Esophagus squamous epithelium (tissue), 5 donors: ENCODE measurements at regions not wholly inside any gene's neighbourhood (a gene's known extent, or its start where the extent isn't known, plus 50 kb on each side); places are given as distances from the start of the nearest gene placed in this dataset.

Experiments used
- DNase-seq: peaks from one replicate; lab custom pipeline; 2025; lab: John Stamatoyannopoulos, UW
- H3K27ac ChIP-seq, 4 donors: fragments of 200-600 bp; sonication (generic); one replicate each; pipeline ENCODE4 v1.5.1; 2016 to 2019; ENCODE audit warnings: mild to moderate bottlenecking in 1 of 4
- H3K27me3 ChIP-seq, 4 donors: fragments of 200-600 bp; sonication (generic); 1 replicate in 3 of 4; 2 replicates in 1 of 4; pipeline versions ENCODE4 v1.5.1 to v1.6.0; 2017 to 2021; ENCODE audit warnings: antibody characterized with exemption in 1 of 4
- H3K36me3 ChIP-seq, 3 donors: fragments of 200-600 bp; sonication (generic); one replicate each; pipeline ENCODE4 v1.5.1; 2016 to 2019
- H3K4me1 ChIP-seq, 3 donors: fragments of 200-600 bp; sonication (generic); one replicate each; pipeline ENCODE4 v1.5.1; 2017 to 2019
- H3K4me3 ChIP-seq, 4 donors: fragments of 200-600 bp; sonication (generic); 1 replicate in 3 of 4; 2 replicates in 1 of 4; pipeline ENCODE4 v1.5.1; 2016 to 2019; ENCODE audit warnings: mild to moderate bottlenecking in 2 of 4, moderate library complexity in 1 of 4
- H3K9me3 ChIP-seq, 3 donors: fragments of 200-600 bp; sonication (generic); one replicate each; pipeline ENCODE4 v1.5.1; 2016 to 2019
- POLR2A ChIP-seq, 4 donors: fragments of 450-650 bp; IDR thresholded peaks; one replicate each; pipeline ENCODE4 v1.6.1; 2017; ENCODE audit warnings: antibody characterized with exemption in 4 of 4, mild to moderate bottlenecking in 4 of 4, moderate library complexity in 3 of 4
- WGBS, 2 donors: methylation state at CpG; one replicate each; pipeline ENCODE4 v1.1.5; 2018; 5-methylcytosine and 5-hydroxymethylcytosine counted together
- intact Hi-C: fragments of 100-400 bp; cut with DNase I; formaldehyde crosslinking; loops from one replicate; pipeline ENCODE4 v1.15.0; 2022
- TF ChIP-seq, protein P1 (sequence below), 6 experiments: fragments of 450-650 bp in 4 of 6; fragments of 200-600 bp in 2 of 6; sonication (generic) in 2 of 6; IDR thresholded peaks; one replicate each; pipeline ENCODE4 v1.5.1; 2016 to 2019; ENCODE audit warnings: antibody characterized with exemption in 6 of 6, mild to moderate bottlenecking in 4 of 6, moderate library complexity in 4 of 6
- donor health status: DM: yes; HTN: yes; CAD: no.

DNA sequence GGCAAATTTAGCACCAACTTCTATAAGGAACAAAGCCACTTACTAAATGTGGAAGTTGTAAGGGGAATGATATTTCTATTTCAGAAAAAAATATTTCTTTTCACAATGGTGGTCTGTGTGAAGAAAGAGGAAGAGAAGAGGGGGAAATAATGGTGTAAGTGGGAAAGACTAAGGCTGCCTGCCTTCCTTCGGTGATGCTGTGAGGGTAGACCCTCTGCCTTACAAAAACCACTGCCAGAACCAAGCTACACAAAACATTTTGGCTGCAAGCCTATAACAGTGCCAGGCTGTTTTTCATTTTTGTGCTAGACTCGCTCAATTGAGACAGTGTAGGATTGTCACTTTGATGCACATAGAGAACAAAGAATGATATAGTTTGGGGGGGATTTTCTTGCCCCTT lies 286.6 kb downstream of the ZEB2 start:
- Histone ChIP-seq H3K4me1 (no peaks in the 10 kb centered on the region), H3K27me3 (no peaks in the 10 kb centered on the region), H3K4me3 (no peak overlapping the region), H3K36me3 (no peaks in the 10 kb centered on the region), H3K9me3 (no peaks in the 10 kb centered on the region), H3K27ac (no peak overlapping the region)
- WGBS, 2 donors = 60 to 75% methylated on average over 2 of the region's 2 CpGs
- no peak for TF ChIP-seq POLR2A (IDR thresholded peaks at IDR 0.05)
- TF ChIP-seq, protein P1, sequence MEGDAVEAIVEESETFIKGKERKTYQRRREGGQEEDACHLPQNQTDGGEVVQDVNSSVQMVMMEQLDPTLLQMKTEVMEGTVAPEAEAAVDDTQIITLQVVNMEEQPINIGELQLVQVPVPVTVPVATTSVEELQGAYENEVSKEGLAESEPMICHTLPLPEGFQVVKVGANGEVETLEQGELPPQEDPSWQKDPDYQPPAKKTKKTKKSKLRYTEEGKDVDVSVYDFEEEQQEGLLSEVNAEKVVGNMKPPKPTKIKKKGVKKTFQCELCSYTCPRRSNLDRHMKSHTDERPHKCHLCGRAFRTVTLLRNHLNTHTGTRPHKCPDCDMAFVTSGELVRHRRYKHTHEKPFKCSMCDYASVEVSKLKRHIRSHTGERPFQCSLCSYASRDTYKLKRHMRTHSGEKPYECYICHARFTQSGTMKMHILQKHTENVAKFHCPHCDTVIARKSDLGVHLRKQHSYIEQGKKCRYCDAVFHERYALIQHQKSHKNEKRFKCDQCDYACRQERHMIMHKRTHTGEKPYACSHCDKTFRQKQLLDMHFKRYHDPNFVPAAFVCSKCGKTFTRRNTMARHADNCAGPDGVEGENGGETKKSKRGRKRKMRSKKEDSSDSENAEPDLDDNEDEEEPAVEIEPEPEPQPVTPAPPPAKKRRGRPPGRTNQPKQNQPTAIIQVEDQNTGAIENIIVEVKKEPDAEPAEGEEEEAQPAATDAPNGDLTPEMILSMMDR (IDR thresholded peaks at IDR 0.05) = no peak
- no peak for DNase-seq
- intact Hi-C loops = no loop called here

DNA sequence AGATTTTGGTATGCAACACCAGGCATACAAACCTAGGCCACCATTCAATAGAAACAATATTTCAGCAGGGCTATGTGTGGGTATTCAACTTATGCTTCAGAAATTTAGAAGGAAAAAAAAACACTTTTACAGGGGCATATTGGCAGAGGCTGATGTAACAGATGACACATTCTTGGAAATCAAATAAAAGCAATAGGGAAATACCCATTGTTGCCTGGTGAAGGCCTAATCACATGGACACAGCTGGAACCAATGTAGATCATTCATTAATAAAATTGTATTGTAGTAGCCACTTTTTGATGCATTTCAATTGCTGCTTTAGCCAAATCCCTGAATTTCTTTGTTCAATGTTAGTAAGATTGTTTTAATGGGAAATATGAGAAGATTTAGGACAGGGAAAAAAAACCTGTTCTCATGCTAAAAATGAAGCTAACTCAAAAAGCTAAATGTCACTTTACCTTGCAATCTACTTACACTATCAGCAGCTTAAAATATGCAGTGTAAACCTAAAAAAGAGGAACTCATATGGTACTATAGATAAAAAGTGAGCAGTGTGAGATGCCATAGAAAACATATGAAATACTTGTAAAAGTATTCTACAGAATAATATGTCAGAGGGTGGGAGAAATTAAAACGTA lies 289.4 kb downstream of the ZEB2 start:
- Histone ChIP-seq H3K27ac (no peak overlapping the region), H3K36me3 (no peaks in the 10 kb centered on the region), H3K27me3 (no peaks in the 10 kb centered on the region), H3K9me3 (no peaks in the 10 kb centered on the region), H3K4me3 (no peak overlapping the region), H3K4me1 (no peaks in the 10 kb centered on the region)
- DNase-seq = no peak
- intact Hi-C loops = no loop called here
- 82 to 88% methylated on average over 1 of the region's 1 CpG for WGBS, 2 donors
- TF ChIP-seq, protein P1 (IDR thresholded peaks at IDR 0.05) = no peak
- no peak for TF ChIP-seq POLR2A (IDR thresholded peaks at IDR 0.05)

DNA sequence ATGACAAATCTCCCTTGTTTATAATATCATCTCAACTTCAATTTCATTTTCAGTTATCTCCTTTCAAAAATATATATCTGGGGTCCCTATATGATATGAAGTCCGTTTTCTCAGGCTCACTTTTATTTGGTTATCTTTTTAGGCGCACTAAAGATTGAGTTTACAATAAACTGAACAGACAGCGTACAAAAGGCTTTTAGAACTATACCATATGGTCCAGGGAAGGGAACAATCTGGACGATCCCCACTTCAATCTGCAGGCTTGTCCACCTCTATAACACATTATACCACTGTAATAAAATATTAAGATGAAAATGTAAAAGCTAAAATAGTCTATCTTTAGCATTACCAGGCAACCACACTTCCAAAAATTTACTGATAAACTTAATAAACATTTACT lies 289.9 kb downstream of the ZEB2 start:
- Histone ChIP-seq H3K36me3 (no peaks in the 10 kb centered on the region), H3K4me3 (no peak overlapping the region), H3K27me3 (no peaks in the 10 kb centered on the region), H3K27ac (no peak overlapping the region), H3K4me1 (no peaks in the 10 kb centered on the region), H3K9me3 (no peaks in the 10 kb centered on the region)
- 87 to 97% methylated on average over 4 of the region's 4 CpGs for WGBS, 2 donors
- no peak for DNase-seq
- intact Hi-C loops = no loop called here
- no peak for TF ChIP-seq POLR2A (IDR thresholded peaks at IDR 0.05)
- TF ChIP-seq, protein P1 (IDR thresholded peaks at IDR 0.05) = no peak

DNA sequence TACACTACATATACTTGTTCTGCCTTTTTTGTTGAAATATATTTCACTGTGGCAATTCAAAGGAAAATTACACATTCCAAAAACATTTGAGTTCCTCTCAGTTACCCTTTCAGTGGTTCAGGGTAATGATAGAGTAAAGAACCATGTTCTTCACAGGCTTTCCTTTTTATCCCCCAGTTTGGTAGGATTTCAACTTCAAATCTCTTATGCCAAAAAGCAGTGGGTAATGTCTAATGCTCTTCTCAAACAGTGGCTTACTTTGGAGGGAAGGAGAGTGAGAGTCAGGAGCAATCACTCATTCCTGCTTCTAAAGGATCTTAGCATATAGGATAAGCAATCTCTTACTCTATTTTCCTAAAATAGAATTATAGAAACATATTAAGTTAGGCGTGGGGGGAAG lies 290.6 kb downstream of the ZEB2 start:
- 79 to 100% methylated on average over 1 of the region's 1 CpG for WGBS, 2 donors

DNA sequence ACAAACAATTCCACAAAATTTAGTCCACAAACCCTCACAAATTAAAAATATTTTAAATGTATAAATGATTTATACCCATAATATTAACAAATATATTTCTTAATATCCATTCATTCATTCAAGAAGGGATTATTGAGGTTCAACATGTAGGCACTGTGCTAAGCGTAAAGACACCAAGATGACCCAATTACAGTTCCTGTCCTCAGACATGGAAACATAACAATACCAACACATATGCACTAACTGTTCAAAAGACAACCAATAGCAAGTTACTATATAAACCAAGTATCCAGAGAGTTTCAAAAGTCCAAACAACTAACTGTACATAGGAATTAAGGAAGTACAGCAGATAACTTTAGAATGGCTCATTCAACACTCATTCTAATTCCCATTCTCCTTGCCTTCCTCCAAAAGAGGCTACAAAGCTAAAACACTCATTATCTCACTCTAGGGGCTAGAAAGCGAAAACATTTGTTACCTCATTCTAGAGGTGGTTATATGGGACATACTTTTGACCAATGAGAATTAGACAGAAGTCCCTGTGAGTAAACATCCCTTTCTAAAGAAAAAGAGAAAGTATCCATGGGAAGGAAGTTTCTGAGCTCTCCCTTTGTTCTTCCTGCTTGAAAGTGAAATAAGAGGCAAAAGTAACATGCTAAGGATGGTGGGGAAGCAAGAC lies 292.4 kb downstream of the ZEB2 start:
- H3K36me3 ChIP-seq = no peaks in the 10 kb centered on the region
- H3K4me1 ChIP-seq = no peaks in the 10 kb centered on the region
- no peak for TF ChIP-seq POLR2A (IDR thresholded peaks at IDR 0.05)
- TF ChIP-seq, protein P1 (IDR thresholded peaks at IDR 0.05) = no peak
- WGBS, 2 donors = 97 to 98% methylated on average over 2 of the region's 2 CpGs
- no peak for DNase-seq
- no peaks in the 10 kb centered on the region for H3K9me3 ChIP-seq
- intact Hi-C loops = no loop called here
- no peak overlapping the region for H3K27ac ChIP-seq
- H3K27me3 ChIP-seq = no peaks in the 10 kb centered on the region
- H3K4me3 ChIP-seq = no peak overlapping the region

More for the DNA sequence above, 290.6 kb downstream of the ZEB2 start:
- Histone ChIP-seq H3K27ac (no peak overlapping the region), H3K36me3 (no peaks in the 10 kb centered on the region), H3K4me3 (no peak overlapping the region), H3K9me3 (no peaks in the 10 kb centered on the region), H3K4me1 (no peaks in the 10 kb centered on the region), H3K27me3 (no peaks in the 10 kb centered on the region)
- intact Hi-C loops = no loop called here
- no peak for DNase-seq
- TF ChIP-seq POLR2A (IDR thresholded peaks at IDR 0.05) = no peak
- TF ChIP-seq, protein P1 (IDR thresholded peaks at IDR 0.05) = no peak
